LNCAP (cell line): ENCODE measurements at regions not wholly inside any gene's neighbourhood (a gene's known extent, or its start where the extent isn't known, plus 50 kb on each side); places are given as distances from the start of the nearest gene placed in this dataset.

Source experiments
- TF ChIP-seq, protein P1 (sequence below): fragments of 450-650 bp; IDR thresholded peaks from 2 replicates; pipeline ENCODE4 v1.5.1; 2017; ENCODE audit warnings: mild to moderate bottlenecking

DNA sequence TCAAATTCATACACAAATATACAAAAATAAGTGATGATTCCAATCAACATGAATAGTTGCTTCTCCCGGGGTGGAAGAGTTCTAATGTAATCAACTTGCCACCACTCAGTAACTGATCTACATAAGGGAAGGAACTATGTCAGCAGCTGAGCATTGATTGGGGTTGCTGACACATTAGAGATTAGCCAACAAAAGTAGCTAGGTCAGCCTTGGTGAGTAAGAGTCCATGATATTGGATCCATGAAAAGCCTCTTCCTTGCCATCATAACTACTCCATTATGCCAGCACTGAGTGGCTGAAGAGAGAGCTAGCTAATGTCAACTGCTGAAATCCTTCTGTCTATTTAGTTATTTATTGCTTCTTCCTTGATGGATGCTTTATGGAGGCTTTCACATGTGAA lies 309.8 kb downstream of the NFIB start:
- TF ChIP-seq, protein P1, sequence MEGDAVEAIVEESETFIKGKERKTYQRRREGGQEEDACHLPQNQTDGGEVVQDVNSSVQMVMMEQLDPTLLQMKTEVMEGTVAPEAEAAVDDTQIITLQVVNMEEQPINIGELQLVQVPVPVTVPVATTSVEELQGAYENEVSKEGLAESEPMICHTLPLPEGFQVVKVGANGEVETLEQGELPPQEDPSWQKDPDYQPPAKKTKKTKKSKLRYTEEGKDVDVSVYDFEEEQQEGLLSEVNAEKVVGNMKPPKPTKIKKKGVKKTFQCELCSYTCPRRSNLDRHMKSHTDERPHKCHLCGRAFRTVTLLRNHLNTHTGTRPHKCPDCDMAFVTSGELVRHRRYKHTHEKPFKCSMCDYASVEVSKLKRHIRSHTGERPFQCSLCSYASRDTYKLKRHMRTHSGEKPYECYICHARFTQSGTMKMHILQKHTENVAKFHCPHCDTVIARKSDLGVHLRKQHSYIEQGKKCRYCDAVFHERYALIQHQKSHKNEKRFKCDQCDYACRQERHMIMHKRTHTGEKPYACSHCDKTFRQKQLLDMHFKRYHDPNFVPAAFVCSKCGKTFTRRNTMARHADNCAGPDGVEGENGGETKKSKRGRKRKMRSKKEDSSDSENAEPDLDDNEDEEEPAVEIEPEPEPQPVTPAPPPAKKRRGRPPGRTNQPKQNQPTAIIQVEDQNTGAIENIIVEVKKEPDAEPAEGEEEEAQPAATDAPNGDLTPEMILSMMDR = no peak

DNA sequence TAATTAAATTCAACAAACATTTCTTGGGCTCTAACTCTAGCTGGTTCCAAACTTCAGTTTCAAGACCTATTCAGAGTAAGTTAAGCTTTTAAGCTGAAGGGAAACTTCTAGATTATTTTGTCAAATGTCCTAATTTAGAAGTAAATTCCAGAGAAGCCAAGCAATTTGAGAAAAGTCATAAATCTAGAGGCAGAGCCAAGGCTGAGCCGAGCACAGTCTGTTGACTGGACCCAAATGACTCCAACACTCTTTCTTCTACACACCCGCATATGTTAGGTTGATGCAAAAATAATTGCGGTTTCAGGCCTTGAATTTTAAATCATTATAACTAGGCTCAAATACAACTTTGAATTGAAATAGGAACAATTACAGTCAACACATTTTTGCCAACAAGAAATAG lies 319.7 kb downstream of the NFIB start:
- TF ChIP-seq, protein P1 = no peak

DNA sequence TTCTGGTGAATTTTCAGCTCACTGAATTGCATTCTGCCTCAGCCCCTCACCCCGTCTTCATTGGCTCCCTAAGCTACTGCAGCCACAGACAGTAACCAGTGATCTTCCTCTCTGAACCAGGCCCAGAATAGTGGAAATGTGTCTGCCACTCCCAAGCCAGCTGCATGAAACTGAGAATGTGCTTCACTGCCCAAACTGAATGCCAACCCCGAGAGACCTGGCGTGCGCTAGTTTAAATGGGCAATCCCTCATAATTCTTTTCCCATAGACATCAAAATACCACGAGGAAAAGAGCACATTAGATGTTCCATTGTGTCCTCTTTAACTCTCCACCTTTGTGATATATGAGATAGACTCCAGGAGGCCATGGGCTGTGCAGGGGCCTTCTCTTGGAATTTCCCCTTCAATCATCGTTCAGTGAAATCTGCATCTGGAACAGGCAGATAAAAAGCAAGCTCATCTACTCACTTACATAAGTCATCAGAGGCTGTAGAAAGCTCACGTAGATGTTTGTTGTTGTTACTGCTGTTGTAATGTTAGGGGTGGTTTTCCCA lies 320.2 kb downstream of the NFIB start:
- TF ChIP-seq, protein P1 = no peak

DNA sequence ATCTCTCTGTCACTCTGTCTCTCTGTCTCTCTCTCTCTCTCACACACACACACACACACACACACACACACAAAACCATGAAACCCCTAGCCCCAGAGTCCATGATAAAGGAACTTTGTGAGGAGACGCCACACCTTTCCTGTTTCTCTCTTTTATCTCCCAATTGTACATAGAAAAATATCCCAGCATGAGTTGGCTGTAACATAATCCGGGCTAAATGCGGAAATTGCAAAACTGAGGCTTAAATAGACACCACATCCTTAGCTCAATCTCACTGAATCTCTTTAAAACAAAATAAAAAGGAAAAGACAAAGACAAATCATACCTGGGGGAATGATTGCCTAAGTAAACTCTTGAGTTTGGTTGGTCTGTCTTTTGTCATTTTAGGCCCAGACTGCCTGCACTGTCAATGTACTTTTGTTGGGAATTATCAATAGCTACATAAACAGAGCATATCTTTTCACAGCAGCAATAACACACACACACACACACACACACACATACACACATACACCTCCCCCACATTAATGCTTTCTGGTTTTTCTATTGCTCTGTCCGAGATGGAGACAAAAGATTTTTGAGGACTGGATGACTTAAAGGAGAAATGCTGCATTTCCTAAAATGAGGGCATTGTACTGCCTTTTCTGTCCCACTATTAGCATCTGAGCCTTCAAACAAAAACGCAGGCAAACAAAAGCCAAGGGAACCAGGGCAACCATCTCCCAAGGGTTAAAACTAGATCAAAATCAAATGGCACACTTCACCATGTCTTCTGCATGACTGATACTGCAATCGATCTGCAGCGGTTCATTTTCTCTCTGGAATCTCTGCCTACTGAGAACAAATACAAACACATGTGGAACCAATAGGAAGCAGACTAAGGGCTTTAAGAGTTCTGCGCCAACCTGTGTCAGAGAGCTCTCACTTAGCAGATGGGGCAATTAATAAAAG lies 321.5 kb downstream of the NFIB start:
- TF ChIP-seq, protein P1 = no peak

GRCh38 chr9:13991395-13991794 lies 322.5 kb downstream of the NFIB start:
- TF ChIP-seq, protein P1 = no peak

GRCh38 chr9:13990994-13991393 lies 322.9 kb downstream of the NFIB start:
- TF ChIP-seq, protein P1 = no peak

- TF ChIP-seq, protein P1 = no peak
These were observed 323.6 kb downstream of the NFIB start for GRCh38 chr9:13990331-13990730.
